ENCODE measurements at regions not wholly inside any gene's neighbourhood (a gene's known extent, or its start where the extent isn't known, plus 50 kb on each side); places are given as distances from the start of the nearest gene placed in this dataset.
"Not testable (repeated sequence)": the region's sequence is repeated elsewhere in the genome, so short reads cannot be mapped to it uniquely, and the experiment has no call there.

DNA sequence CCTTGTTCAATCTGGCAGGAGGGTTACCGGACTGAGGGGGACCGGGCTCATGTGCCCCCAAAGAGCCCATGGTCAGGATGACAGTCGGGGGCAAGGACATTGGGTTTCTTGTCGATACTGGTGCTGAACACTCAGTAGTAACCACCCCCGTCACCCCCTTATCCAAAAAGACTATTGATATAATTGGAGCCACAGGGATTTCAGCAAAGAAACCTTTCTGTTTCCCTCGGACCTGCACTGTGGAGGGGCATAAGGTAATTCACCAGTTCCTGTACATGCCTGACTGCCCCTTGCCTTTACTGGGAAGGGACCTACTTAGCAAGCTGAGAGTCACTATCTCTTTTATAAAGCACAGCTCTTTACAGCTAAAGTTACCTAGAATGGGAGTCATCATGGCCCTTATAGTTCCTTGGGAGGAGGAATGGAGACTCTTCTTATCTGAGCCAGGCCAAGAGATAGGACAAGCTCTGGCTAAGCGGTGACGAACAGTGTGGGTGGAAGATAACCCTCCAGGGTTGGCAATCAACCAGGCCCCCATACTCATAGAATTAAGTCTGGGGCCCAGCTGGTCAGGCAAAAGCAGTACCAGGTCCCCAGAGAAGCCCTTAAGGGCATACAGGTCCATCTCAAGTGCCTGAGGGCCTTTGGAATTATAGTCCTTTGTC, 603.7 kb downstream of the UQCRFS1 start:
- FAIRE-seq (no peak), DNase-seq (ENCODE audit: low spot score) (no peak)

GRCh38 chr19:28608292-28608691, 604.7 kb downstream of the UQCRFS1 start:
- no peak for FAIRE-seq
- DNase-seq (ENCODE audit: low spot score), result no peak

DNA sequence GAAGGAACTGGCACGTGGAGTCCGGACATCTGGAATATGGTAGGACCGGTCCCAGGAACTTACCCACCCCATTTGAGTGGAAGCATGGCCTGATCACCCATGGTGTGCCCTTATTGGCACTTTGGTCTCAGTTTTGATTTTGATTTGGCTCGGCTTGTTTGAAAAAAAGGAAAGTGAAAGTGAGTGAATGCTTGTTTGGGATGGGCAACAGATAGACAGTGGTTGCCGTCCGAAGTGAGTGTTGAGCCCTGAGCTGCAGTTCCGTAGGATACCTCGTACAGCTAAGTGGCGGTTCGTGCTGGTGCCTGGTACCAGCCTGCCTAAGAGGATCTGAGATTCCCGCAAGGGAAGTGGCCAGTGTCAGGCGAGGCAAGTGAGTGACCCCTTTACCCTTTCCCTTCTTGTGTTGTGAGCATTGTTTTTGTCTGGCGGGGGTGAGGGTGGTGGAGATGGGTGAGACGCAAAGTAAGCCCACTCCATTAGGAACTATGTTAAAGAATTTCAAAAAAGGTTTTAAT, 605.8 kb downstream of the UQCRFS1 start:
- DNase-seq (ENCODE audit: low spot score), result no peak
- FAIRE-seq, result peak; percentile 76

GRCh38 chr19:28606269-28607032, 606.5 kb downstream of the UQCRFS1 start:
- DNase-seq (ENCODE audit: low spot score), result no peak
- FAIRE-seq, result no peak

DNA sequence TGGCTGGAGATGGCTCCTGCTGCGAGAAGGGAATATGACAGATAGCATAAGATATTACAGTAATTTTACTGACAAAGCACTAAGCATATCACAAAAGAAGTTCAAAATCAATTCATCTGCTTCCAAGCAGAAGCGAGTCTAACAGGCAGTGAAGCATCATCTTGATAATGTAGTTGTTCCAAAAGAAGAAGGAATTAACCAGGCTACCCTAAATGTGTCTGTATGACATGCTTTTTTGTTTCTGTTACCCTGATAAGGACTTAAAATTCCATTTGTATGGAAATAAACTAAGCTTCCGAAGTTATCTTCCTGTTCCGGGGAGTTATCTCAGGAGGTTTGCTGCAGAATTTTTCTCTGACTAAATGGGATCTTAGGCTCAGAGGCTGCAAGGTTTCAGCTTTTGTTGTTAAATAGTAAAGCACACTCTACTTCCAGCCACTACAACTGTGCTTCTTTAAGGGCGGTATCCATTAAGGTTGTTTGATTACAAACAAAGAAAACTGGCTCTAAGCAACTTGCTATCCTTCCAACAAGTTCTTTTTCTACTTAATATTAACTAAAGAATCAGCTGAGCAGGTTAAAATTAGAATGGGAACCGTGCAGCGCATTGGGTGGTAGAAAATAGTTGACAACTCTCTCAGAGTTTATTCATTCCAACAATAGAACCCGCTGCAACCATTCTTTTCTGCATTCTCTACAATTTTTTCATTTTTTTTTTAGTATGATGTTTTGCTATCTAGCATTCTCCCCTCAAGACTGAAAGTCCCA, 607.3 kb downstream of the UQCRFS1 start:
- DNase-seq (ENCODE audit: low spot score) (no peak), FAIRE-seq (no peak)

DNA sequence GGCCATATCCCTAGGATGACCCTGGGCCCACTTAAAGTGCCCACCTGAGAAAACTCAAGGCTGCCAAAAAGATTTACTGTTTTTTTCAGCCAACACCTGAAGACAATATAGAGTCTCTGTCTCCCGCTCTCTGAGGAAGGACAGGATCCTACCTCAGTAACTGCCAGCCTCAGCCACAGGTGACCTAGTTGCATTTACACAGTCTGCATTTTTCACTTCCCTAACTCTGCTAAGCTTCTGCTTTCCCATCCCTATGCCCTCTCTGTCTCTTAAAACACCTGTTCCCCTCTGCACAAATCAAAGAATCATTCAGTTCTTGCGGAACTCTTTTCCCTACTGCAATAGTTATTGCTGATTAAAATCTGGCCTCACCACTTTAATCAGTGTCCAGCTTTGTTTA, 609.5 kb downstream of the UQCRFS1 start:
- no peak for DNase-seq (ENCODE audit: low spot score)
- FAIRE-seq, result no peak

DNA sequence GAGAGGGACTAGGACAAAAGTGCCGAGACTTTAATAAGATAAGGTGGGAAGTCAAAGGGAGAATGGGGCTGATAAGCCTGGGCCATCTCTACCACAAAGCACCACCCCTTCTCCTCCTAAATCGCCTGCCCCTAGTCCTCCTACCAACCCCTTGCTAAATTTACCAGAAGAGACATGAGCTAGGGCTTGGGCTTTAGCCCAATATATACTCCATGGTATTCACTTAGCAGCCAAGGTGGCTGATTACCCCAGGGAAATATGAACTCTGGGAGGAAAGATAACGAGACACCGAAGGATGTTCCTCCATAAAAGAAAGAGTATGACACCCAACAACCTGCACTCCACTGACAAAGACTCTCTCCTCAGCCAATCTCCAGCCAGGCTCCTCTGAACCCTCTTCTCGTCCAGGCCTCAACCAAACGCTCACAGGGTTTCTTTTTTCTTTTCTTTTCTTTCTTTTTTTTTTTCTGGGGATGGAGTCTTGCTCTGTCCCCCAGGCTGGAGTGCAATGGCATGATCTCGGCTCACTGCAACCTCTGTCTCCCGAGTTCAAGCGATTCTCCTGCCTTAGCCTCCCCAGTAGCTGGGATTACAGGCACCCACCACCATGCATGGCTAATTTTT, 610.2 kb downstream of the UQCRFS1 start:
- DNase-seq (ENCODE audit: low spot score), result no peak
- FAIRE-seq, result no peak

DNA sequence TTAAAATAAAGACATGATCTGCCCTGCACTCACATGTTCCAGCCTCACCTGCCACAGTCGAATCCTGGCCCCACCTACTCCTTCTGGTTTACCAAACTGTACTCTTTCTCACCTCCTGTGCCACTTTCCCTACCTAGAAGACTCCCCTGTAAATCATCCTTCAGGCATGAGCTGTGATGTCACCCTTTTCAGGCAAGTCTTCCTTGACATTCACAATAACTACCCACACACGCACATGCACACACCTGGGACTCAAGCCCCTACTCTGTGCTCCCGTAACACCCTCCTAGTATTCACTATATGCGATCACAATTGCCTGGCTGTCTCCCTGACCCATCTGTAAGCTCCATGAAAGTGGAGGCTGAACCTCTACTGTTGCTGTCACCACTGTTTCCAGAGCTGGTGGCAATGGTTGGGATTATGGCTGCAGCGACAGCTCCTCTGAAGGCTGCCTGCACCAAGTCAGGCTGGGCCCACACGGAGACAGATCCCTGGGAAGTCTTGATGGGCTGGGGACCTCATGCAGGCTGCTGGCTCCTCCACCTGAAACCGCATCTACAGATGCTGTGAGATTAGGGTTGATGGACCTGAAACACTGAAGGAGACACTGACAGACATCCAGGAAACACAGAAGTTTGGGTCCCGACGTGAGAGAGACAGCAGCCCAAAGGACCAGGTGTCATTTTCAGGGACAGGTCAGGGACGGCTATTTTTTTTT, 611.1 kb downstream of the UQCRFS1 start:
- FAIRE-seq (peak; percentile 20), DNase-seq (ENCODE audit: low spot score) (no peak)

- no peak for DNase-seq (ENCODE audit: low spot score)
- FAIRE-seq, result no peak
Measured at GRCh38 chr19:28598861-28599260, 614.1 kb downstream of the UQCRFS1 start.

GRCh38 chr19:28596561-28597071, 616.3 kb downstream of the UQCRFS1 start:
- FAIRE-seq (no peak), DNase-seq (ENCODE audit: low spot score) (no peak)

- FAIRE-seq, result peak; percentile 46
- DNase-seq (ENCODE audit: low spot score), result no peak
Measured at GRCh38 chr19:28595722-28596480, 617.0 kb downstream of the UQCRFS1 start.

DNA sequence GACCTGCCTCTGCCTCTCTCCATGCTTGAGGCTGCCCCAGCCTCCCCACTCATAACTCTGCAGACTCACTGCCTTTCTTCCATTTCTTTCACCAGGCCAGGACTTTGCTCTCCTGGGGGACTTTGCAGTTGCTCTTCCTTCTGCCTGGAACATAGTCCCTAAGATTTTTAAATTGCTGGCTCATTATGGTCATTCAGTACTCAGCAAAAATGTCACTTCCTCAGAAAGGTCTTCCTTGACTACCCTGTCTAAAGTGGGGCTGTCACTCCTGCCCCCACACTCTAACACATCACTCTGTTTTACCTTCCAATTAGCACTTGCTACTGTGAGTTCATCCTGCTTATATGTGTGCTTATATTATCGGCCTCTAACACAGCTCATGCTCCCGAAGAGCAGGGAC, 618.2 kb downstream of the UQCRFS1 start:
- peak; percentile 46 for FAIRE-seq

DNA sequence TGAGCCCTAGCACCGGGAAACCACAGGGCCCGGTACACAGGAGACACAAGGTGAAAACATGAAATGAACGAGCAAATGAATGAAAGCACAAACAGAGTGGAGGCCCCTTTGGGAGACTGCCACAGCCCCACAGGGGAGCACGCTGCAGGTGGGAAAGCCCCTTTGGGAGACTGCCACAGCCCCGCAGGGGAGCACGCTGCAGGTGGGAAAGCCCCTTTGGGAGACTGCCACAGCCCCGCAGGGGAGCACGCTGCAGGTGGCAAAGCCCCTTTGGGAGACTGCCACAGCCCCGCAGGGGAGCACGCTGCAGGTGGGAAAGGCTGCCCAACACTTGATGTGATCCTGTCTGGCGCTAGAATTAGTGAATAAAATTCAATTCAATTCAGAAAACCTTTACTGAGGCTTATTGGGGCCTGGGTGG, 623.0 kb downstream of the UQCRFS1 start:
- not testable (repeated sequence) for DNase-seq (ENCODE audit: low spot score); FAIRE-seq

More for the DNA sequence above, 618.2 kb downstream of the UQCRFS1 start:
- no peak for DNase-seq (ENCODE audit: low spot score)

DNA sequence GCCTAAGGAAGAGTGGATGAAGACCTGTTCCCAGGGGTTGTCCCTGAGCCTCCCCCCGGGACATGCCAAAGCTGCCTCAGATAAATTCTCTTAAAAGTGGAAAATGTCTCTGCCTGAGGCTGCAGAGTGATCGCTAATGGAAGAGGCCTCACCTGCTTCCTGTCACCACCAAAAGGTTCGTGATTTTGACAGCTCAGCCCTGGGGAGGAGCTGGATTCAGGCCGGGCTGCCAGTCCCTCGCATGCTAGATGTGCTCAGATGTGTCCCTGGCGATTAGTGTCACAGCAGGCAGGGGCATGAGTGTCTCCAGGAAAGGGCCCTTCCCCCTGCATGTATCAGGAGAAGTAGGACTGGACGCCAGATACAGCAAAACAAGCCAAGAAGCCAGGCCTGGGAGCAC, 626.5 kb downstream of the UQCRFS1 start:
- no peak for FAIRE-seq
- no peak for DNase-seq (ENCODE audit: low spot score)

DNA sequence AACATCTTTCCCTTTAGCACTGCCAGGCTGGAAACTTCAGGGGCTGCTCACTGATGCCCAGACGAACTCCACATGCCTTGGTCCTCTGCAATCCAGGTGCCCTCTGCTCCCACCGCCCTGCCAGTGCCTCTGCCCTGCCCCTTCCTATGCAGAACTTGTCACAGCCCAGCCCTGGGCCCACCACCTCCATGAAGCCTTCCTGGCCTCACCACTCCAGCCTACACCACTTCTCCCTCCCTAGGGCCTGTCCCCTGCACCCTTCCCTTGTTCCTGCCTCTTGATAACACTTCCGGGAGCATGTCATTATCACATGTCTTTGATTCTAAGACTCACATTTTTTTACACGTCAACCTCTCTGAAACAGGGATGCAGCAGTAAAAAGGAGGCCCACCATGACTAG, 627.2 kb downstream of the UQCRFS1 start:
- DNase-seq (ENCODE audit: low spot score) (no peak), FAIRE-seq (peak; percentile 58)

DNA sequence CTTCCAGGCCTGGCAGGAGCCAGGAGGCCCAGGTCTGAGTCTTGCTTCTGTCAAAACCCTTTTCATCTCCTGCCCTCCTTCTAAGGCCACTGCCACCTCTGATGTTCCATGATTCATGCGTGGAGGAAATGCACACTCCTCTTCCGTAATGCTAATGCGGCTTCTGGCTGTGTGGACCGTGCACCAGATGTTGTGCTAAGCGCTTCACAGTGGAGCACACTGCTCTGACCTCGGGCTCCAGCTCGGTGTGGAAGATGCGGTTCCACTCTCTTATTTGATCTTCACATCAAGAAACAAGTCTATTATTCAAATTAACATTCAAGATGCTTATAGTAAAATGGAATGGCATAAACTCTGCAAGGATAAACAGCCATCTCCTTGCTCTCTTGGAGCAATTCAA, 629.2 kb downstream of the UQCRFS1 start:
- DNase-seq (ENCODE audit: low spot score) (no peak), FAIRE-seq (no peak)

- DNase-seq (ENCODE audit: low spot score) (no peak), FAIRE-seq (no peak)
Measured at GRCh38 chr19:28583242-28583641, 629.7 kb downstream of the UQCRFS1 start.

DNA sequence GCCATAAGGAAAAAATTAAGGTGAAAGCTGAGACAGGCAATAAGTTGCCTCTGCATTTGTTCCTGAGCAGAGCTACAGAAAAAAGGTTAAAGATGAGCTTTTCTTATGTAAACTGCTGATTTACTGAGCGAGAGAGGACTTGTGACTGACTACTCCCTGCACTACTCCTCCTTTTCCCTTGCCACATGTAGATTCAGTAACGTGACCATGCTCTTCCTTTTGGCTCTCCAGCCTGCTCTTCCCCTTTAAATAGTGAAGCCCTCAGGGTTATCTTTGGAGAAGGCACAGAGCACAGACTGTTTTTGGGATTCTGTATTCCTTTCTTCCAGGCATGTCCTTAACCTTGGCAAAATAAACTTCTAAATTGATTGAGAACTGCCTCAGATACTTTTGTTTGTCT, 630.2 kb downstream of the UQCRFS1 start:
- DNase-seq (ENCODE audit: low spot score), result no peak
- no peak for FAIRE-seq

DNA sequence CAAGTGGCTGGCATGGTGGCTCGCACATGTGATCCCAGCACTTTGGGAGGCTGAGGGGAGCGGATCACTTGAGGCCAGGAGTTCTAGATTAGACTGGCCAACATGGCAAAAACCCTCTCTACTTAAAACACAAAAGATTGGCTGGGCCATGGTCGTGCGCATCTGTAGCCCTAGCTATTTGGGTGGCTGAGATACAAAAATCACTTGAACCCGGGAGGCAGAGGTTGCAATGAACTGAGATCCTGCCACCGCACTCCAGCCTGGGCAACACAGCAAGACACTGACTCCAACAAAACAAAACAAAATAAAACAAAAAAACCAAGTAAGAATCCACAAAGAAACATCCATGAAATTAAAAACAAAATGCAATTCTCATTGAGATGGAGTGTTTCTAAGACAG, 630.6 kb downstream of the UQCRFS1 start:
- FAIRE-seq, result no peak
- DNase-seq (ENCODE audit: low spot score), result no peak

GRCh38 chr19:28581468-28581770, 631.5 kb downstream of the UQCRFS1 start:
- FAIRE-seq, result peak; percentile 77
- no peak for DNase-seq (ENCODE audit: low spot score)

Data from urothelium cell line (cell line).